ENCODE measurements at regions not wholly inside any gene's neighbourhood (a gene's known extent, or its start where the extent isn't known, plus 50 kb on each side); places are given as distances from the start of the nearest gene placed in this dataset.

DNA sequence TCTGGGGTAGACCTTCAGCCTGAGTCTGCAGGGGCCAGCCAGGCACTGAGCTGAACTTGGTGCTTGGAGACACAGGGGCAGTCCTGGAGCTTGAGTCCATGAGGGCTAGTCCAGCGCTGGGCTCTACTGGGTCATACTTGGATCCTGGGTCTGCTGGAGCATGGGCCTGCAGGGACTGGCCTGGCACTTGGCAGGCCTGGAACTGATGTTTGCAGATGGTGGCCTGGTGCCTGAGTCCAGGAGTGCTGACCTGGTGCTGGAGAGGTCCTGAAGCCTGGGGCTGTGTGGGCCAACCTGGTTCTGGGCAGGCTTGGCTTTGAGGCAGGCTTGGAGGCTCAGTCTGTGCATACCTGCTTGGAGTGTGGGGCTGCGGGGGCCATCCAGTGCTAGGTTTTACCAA is 143.4 kb upstream of the DSCAM start:
- no peak for DNase-seq (ENCODE audit: low read depth)

DNA sequence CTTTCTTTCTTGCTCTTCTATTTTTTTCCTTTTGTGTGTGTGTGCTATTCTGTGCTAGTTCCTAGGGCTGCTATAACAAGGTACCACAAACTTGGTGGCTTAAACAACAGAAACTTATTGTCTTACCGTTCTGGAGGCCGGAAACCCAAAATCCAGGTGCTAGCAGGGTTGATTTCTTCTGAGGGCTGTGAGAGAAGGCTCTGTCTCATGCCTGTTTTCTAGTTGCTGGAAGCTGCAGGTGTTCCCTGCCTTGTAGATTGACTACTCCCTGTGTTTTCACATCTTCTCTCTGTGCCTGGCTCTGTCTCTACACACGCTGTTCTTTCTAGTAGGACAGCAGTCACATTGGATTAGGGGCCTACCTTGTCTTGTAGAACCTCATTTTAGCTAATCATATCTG is 150.9 kb upstream of the DSCAM start:
- no peak for DNase-seq (ENCODE audit: low read depth)

DNA sequence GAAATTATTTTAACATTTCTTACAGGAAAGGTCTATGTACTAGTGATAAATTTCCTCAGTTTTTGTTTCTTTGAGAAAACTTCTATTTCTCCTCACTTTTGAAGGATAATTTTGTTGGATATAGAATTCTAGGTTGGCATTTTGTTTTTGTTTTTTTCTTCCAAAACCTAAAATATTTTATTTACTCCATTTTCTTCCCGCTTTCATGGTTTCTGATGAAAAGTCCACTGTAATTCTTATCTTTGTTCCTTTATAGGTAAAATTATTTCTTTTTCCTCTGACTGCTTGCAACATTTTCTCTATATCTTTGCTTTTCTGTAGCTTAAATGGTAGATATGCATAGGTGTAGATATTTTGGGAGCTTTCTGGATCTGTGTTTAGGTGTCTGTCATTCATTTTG is 153.9 kb upstream of the DSCAM start:
- DNase-seq (ENCODE audit: low read depth), result no peak

DNA sequence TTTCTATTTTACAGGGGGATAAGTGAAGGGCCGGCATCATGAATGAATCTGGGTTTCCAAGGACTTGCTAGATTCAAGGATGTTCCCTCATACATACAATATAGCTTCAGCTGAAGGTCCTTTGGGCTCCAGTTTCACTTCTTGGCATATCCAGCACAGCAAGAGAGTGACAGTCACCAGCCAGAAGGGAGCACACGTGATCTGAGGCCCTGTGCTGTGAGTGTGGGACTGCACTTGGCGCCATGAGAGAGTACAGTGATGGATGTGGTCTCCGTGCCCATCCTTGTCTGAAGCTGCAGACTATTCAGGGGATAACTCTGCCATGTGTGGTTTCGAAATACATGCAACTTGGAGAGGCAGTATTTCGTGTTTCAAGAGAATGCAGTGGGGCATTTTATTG is 159.7 kb upstream of the DSCAM start:
- DNase-seq (ENCODE audit: low read depth), result no peak

DNA sequence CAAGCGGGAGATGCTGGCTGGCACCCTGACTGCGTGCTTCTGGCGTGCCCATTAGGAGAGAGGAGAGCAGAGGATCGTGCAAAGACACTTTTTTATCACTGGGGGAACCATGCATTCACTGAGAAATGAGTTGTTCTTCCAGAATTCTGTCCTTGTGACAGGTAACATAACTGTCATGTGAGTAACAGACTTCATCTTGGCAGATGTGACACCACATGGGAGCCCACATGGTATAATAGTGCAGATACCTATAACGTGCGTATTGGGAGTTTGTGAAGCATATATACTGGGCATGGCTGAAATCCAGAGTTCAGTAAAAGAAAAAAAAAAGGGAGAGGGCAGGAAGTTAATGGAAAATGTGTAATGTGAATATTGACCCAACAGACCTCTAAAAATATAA is 159.6 kb upstream of the BACE2 start:
- no peak for DNase-seq (ENCODE audit: low read depth)

DNA sequence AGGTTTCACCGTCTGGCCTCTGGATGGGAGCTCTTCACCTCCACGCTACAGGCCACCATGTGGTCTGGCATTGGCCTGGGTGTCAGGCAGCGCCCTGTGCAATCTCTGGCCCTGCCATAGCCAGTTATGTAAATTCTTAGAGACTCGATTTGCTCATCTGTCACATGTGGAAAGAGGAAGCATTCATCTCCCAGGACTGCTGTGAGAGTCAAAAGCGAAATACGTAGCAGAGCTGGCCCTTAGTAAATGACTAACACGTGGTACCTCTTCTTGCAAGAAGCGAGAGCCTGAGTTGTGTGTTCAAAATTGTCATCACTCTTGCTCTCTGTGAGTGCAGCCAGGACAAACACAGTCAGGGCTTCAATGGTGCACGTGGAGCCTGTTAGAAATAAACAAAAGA is 159.0 kb upstream of the BACE2 start:
- DNase-seq (ENCODE audit: low read depth), result no peak

DNA sequence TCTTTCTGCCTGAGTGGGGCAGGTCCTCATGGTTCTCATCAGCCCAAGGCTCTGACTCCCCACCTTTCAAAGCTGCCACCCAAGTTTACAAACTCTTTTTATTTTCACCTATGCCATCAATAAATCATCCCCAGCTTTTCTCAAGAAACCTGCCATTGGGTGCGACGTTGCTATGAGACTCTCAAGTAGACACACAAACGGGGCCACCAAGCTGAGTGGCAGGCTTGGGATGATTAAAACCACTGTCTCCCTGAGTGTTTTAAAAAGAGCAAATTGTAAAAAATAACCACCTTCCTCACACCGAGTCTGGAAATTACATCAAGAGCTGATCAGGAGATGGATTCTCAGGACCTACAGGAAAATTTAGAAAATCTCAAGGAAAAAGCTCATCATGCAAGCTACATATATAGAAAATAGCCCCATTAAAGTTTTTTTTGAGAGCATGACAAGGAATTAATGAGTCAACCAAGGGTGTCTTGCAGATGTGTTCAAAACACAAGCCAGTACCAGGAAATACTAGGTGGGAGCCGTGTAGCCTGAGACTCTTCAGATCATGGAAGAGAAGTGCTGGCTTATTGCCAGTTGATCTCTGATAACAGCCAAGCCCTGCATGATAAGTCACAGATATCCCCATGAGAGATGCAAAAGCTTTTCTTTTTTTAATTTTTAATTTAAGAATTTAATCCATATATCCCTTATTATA is 158.4 kb upstream of the BACE2 start:
- no peak for DNase-seq (ENCODE audit: low read depth)

DNA sequence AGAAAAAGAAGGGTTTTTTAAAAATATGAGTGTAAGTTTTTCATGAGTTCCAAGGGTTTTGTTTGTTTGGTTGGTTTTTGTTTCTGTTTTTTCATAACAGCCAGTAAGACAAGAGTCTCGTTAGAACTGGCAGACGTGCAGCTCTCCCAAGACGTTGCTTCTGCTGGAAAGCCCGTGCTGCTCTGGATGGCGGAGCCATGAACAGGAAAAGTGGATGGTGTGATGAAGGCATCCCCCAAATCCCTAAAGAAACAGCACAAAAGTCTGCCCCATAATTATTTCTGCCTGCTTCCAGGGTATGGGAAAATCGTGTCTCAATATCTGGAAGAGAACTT is 157.9 kb upstream of the BACE2 start:
- DNase-seq (ENCODE audit: low read depth), result no peak

DNA sequence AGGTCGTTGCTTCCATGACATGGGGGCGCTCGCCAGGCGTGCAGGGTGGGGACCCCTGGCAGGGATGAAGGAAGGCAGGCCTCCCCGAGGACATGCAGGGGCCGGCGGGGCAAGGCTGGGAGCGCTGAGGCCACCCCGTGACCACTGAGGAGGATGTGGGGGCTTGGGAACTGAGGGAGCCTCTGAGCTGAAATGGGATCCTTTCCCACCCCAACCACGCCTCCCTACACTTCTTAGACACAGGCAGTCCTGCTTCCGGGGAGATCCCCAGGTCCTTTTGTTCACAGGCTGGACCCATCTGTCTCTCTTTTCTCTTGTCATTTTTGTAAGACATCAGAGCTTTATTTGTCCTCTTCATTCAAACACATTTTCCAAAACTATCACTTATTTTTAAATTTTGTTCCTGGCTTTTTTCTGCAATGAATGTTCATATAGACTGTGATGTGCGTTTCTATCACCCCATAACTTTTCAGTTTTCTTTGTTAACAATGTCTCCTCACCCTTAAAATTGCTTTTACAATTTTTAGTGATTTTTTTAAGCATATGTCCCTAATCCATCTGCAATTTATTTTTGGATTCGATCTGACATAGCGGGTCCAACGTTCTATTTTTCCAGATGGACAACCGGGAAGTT is 156.7 kb upstream of the BACE2 start:
- no peak for DNase-seq (ENCODE audit: low read depth)

DNA sequence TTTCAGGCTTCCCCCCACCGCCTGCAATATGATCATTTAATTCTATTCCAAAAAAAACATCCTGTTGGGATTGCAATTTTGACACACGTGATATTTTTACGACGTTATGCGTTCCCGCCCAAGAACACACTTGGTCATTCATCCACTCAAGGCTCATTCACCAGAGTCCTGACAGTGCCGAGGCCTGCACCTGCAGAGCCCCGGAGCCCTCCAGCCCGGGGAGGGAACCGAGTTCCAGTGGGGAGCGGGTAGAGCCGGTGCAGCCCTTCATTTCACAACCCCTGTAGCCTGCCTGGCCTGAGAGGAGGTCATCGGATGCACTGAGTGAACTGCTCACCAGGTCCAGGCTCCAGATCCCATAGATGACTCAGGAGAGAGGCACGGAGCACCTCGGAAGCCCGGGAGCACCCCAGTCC is 156.0 kb upstream of the BACE2 start:
- no peak for DNase-seq (ENCODE audit: low read depth)

DNA sequence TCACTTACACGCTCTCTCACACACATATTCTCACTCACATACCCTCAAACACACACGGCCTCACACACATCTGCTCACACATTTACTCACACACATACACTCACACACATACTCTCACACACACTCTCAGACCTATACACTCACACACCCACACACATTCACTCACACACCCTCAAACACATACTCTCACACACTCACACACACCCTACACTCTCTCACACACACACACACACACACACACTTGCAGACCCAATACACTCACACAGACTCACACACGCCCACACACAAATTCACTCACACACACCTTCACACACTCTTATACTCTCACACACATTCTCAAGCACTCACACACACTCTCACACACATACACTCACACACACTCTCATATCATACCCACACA is 155.5 kb upstream of the BACE2 start:
- DNase-seq (ENCODE audit: low read depth), result no peak

DNA sequence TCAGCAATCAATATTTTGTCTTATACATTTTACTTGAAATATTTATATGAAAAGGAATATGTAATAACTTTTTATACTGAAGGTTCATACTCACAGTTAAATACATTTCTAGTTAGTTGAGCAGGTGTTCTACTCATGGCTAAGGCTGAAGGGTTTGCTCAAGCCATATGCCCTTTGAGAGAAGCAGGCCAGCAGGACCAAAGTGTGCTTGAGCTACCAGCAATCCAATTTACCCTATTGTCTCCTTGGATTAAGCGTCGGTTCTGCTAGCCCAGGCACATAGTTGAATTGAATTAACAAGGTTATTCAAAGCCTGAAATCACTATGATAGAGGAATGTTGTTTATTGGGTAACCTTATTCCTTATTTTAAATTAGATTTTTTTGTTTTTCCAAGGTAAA is 151.5 kb upstream of the BACE2 start:
- DNase-seq (ENCODE audit: low read depth), result no peak

DNA sequence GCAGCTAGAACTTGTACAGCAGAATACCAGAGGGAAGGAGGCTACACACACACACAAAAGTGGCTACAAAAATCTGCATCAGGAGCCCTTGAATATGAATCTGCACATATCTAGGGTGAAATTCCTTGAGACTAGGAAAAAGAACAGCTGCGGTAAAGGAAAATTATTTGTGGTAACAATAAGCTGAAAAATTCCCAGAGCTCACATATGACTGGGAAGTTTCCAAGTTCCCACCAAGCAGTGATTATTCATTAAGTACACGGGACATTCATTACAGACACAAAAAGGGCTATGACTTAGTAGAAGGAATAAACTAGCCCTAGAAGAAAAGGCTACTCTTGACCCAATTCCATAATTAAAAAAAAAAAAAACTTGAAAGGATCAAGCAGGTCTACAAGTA is 149.5 kb upstream of the BACE2 start:
- no peak for DNase-seq (ENCODE audit: low read depth)

DNA sequence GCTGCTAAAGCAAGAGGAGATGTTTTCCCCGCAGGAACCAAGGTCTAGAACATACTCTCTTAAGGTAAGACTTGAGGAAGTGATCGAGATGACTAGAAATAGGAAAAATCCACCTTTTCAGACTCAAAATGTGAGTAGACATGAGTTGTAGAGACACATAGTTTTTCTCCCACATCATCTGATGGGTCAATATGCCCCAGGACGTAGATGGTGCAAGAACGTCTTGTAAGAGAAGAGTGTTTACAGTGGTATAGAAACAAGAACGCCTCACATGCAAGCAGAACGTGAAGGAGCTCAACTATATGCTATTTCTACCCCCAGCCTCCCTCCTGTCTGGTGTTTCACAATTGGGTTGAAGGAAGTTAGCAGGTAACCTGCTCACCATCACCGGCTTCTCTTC is 144.0 kb upstream of the BACE2 start:
- no peak for DNase-seq (ENCODE audit: low read depth)

DNA sequence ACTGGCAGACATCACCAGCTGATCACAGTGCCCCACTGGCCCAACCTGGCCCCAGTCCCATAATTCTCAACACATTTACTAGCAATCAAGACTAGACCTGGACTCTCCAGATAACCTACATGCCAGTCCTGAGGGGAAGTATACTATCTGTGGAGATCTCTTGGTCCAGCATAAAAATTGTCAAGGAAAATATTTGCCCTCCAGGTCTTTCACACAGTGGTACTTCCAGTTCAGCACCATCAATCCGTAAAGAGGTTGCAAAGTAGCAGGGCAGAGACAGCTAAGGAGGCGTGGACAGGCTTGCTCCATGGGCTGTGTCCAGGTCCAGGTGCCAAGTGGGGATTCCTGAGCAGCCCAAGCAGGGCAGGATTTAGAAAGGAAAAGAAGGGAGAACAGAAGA is 143.6 kb upstream of the BACE2 start:
- DNase-seq (ENCODE audit: low read depth), result no peak

DNA sequence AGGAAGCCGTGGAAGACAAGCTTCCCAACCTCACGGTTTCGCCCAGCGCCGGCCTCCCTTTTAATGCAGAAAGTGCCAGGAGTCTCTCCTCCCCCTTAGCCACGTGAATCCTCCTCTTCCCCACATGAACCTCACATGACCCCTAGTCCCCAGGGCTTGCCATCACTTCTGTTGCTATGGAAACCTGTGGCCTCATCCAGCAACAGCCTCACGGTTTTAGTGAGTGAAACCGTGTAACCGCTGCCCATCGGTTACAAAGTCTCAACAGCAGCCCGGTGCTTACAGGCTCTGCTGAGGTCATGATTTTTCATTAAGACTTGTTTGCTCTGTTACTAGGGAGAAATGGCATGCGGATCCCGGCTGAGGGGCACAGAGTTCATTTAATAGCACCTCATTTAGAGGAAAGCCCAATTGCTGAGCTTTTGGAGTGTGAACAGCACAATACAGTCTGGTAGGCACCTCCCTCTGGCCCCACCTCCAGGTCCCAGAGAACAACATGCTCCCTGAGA is 143.2 kb upstream of the BACE2 start:
- DNase-seq (ENCODE audit: low read depth), result no peak

DNA sequence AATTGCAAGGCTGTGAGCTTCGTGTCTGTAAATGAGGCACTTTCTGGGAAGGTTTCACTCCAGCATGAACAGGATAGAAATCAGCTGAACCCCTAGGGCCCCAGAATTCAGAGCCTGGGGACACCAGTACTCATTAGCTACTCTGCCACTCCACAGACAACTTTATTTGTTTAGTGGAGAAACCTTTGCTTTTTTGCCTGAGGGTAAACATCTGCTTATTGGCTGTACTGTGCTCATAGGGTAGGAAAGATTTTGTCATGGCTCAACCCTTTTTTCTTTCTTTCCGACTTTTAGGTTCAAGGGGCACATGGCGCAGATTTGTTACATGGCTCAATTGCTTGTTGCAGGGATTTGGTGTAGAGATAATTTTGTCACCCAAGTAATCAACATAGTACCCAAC is 138.4 kb upstream of the BACE2 start:
- no peak for DNase-seq (ENCODE audit: low read depth)

DNA sequence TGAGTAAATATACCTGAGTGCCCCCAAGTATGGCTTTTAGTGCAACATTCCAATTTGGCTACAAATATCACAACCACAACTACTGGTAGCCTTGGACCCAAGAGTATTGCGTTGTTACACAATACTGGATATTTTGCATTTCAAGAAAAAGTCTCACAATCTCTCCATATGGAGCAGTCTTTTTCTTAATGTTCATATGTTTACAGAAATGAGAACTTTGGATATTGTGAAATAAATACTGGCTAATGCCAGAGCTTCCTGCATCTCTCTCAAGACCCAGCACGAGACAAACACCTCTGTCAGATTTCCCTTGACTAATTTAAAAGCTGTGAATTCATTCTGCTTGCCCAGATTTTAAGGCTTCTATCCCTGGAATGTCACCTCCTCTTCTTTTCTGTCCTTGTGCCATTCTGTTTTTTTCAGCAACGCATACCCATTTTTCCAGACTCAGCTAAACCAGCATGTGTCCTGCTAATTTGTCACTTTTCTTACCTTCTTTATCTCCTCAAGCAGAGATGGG is 136.2 kb upstream of the BACE2 start:
- DNase-seq (ENCODE audit: low read depth), result no peak

DNA sequence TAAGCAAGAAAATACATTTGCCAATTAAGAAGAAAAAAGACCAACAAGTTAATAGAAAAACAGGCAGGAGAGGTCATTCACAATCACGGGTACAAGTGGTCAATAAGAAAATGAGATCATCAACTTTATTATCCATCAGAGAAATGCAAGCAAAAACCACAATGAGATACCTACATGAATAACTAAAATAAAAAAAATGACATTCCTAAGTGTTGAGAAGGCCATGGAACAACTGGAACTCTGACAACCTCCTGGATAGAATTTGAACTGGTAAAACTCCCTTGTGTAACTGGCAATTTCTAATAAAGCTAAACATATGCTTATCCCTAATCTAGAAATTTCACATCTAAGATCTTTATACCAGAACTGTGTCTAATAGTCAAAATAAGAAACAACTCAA is 135.4 kb upstream of the BACE2 start:
- no peak for DNase-seq (ENCODE audit: low read depth)

DNA sequence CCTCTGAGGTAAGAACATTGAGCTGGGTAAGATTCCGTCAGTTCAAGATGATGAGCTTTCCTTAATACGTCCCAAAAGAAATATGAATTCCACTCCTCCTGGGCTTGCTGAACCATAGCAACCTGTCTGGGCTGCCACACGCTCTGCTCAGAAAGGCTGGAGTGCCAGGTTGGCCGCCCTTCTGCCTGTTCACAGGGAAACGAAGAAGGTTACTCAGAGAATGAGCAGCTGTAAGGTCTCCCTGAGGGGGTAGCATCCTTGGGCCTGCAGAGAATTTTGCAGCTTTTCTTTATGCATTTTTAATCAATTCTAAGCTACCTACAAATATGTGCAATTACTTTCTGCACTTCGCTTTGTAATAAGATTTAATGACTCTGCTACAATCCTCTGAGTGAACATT is 130.7 kb upstream of the BACE2 start:
- no peak for DNase-seq (ENCODE audit: low read depth)

DNA sequence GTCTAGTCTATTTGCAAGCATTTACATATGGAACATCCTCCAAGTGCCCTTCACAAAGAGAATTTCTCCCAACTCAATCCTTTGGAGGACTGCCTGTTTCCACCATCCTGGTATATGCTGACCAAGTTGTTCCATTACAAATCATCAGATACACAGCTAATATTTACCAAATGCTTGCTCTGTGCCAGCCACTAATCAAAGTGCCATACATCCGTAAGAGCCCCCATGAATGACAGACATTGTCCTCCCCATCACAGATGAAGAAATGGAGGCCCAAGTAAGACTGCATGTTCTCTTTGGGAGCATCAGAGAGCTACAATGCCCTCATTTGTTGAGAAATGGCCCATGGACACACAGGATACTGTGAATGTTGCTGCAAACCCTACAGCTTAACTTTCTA is 130.0 kb upstream of the BACE2 start:
- no peak for DNase-seq (ENCODE audit: low read depth)

DNA sequence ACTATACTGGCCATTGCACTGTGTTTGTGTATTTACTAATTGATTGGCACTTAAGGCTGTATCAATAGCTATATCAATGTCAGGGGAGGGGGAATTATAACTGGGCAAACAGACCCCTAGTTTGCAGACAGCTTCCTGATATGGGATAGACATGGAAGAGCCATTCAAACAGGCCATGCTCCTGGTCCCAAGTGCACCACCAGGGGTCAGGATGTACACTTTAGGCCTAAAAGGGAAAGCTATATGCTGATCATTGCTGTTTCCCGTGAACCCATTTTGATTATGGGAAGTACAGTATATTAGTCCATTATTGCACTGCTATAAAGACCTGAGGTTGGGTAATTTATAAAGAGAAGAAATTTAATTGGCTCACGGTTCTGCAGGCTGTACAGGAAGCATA is 124.9 kb upstream of the BACE2 start:
- no peak for DNase-seq (ENCODE audit: low read depth)

DNA sequence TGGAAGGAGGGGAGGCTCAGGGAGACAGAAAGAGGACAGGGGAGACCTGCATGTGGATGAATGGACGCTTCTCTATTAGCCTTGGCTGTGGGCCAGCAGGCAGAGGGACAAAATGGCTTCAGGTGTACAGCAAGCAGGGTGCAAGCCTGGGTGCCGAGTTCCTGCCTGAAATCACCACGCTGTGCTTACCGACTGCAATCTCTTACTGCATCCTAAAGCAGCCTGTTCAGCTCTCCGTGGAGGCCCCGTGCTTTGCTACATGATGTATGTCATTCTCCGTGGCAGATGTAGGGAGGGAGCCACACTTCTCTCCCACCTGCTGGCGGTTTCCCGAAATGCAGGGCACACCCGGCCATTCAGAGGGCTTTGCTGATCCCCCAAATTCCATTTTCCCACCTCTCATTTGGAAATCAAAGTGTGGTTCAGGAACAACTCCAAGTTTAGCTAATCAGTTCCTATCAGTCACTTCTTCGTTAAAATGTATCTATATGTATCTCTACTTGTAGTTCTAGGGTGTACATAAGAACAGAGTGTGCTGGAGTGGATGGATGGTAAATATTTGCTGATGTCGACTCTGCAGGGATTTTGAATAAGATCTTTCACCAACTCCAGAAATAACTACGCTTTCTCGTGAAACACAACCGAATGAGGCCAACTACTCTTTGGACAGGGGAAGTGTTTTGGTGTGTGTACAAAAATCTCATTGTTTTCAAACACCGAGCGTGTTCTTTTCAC is 122.3 kb upstream of the BACE2 start:
- DNase-seq (ENCODE audit: low read depth), result no peak
